MM.1S (cell line): ENCODE measurements at regions not wholly inside any gene's neighbourhood (a gene's known extent, or its start where the extent isn't known, plus 50 kb on each side); places are given as distances from the start of the nearest gene placed in this dataset.

Source experiments
- EZH2phosphoT487 ChIP-seq: fragments of 300-600 bp; sonication (generic); IDR thresholded peaks from 2 replicates; pipeline ENCODE4 v1.6.1; 2018; ENCODE audit warnings: antibody characterized with exemption, low read length
- TF ChIP-seq, protein P1 (sequence below): fragments of 300-600 bp; sonication (generic); IDR thresholded peaks from 2 replicates; pipeline ENCODE4 v1.5.1; 2016; ENCODE audit warnings: antibody characterized with exemption, low read length, mixed read lengths

GRCh38 chr5:89493414-89493813 is 610.4 kb upstream of the MEF2C start:
- TF ChIP-seq EZH2phosphoT487: no peak
- TF ChIP-seq, protein P1, sequence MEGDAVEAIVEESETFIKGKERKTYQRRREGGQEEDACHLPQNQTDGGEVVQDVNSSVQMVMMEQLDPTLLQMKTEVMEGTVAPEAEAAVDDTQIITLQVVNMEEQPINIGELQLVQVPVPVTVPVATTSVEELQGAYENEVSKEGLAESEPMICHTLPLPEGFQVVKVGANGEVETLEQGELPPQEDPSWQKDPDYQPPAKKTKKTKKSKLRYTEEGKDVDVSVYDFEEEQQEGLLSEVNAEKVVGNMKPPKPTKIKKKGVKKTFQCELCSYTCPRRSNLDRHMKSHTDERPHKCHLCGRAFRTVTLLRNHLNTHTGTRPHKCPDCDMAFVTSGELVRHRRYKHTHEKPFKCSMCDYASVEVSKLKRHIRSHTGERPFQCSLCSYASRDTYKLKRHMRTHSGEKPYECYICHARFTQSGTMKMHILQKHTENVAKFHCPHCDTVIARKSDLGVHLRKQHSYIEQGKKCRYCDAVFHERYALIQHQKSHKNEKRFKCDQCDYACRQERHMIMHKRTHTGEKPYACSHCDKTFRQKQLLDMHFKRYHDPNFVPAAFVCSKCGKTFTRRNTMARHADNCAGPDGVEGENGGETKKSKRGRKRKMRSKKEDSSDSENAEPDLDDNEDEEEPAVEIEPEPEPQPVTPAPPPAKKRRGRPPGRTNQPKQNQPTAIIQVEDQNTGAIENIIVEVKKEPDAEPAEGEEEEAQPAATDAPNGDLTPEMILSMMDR: no peak
